Common myeloid progenitor, CD34-positive (primary cell): ENCODE measurements at regions not wholly inside any gene's neighbourhood (a gene's known extent, or its start where the extent isn't known, plus 50 kb on each side); places are given as distances from the start of the nearest gene placed in this dataset.
A peak's percentile ranks its signal among the peaks of the same experiment; 100 is the strongest.
"Not testable (repeated sequence)": the region's sequence is repeated elsewhere in the genome, so short reads cannot be mapped to it uniquely, and the experiment has no call there.

Source experiments
- CTCF ChIA-PET: fragments of 350-600 bp; sonication (Branson Sonifier 250); formaldehyde crosslinking; loops from one replicate; lab custom pipeline; 2021; ENCODE audit warnings: antibody characterized with exemption; lab: Charles Lee
- POLR2A ChIA-PET: fragments of 350-600 bp; sonication (Branson Sonifier 250); formaldehyde crosslinking; loops from one replicate; lab custom pipeline; 2021; ENCODE audit warnings: antibody characterized with exemption; lab: Charles Lee
- DNase-seq, 3 donors: peaks; one replicate each; pipeline versions ENCODE4 v3.0.0 to v3.0.0-alpha.2; 2013
- H3K27ac ChIP-seq, 2 experiments: 1 replicate in 1 of 2; 2 replicates in 1 of 2; pipeline ENCODE4 v1.7.0; 2013; ENCODE audit warnings: inconsistent platforms in 2 of 2, low read length in 2 of 2, mild to moderate bottlenecking in 2 of 2, low read depth in 1 of 2, moderate library complexity in 1 of 2; ENCODE audit not compliant: severe bottlenecking in 2 of 2, insufficient read depth in 1 of 2, poor library complexity in 1 of 2
- H3K27me3 ChIP-seq, 5 experiments: replicated peaks in 2 of 5; 1 replicate in 3 of 5; 2 replicates in 2 of 5; pipeline versions ENCODE4 v1.6.1 to v1.7.0; 2013; ENCODE audit warnings: low read length in 4 of 5, mild to moderate bottlenecking in 2 of 5, moderate library complexity in 2 of 5, inconsistent platforms in 1 of 5; ENCODE audit not compliant: insufficient read depth in 5 of 5, control insufficient read depth in 4 of 5
- H3K36me3 ChIP-seq, 4 experiments: 1 replicate in 2 of 4; 2 replicates in 2 of 4; pipeline versions ENCODE4 v1.6.1 to v1.7.0; 2013; ENCODE audit warnings: low read length in 3 of 4, control low read depth in 1 of 4, mild to moderate bottlenecking in 1 of 4; ENCODE audit not compliant: control insufficient read depth in 4 of 4, insufficient read depth in 4 of 4
- H3K4me1 ChIP-seq, 4 experiments: 1 replicate in 3 of 4; 2 replicates in 1 of 4; pipeline versions ENCODE4 v1.6.1 to v1.7.1; 2013; ENCODE audit warnings: low read length in 3 of 4, mild to moderate bottlenecking in 3 of 4, control low read depth in 1 of 4, inconsistent platforms in 1 of 4, moderate library complexity in 1 of 4; ENCODE audit not compliant: control insufficient read depth in 4 of 4, insufficient read depth in 4 of 4; ENCODE audit errors: control extremely low read depth in 1 of 4
- H3K4me3 ChIP-seq, 7 experiments: 1 replicate in 4 of 7; 2 replicates in 3 of 7; pipeline versions ENCODE4 v1.5.1 to v1.7.0; 2013; ENCODE audit warnings: mild to moderate bottlenecking in 7 of 7, low read length in 6 of 7, moderate library complexity in 6 of 7, inconsistent platforms in 2 of 7, low read depth in 2 of 7, control low read depth in 1 of 7; ENCODE audit not compliant: insufficient read depth in 4 of 7, control insufficient read depth in 1 of 7; ENCODE audit errors: extremely low read depth in 1 of 7
- H3K9me3 ChIP-seq, 5 experiments: 1 replicate in 4 of 5; 2 replicates in 1 of 5; pipeline versions ENCODE4 v1.6.1 to v1.7.1; 2013; ENCODE audit warnings: low read length in 4 of 5, mild to moderate bottlenecking in 2 of 5, inconsistent platforms in 1 of 5, low read depth in 1 of 5, moderate library complexity in 1 of 5; ENCODE audit not compliant: control insufficient read depth in 4 of 5, insufficient read depth in 2 of 5; ENCODE audit errors: control extremely low read depth in 1 of 5
- WGBS: methylation state at CpG from one replicate; pipeline ENCODE4 v1.1.5; 2013; ENCODE audit not compliant: insufficient coverage; 5-methylcytosine and 5-hydroxymethylcytosine counted together

GRCh38 chr3:177709470-177709869 lies 512.2 kb upstream of the TBL1XR1 start:
- H3K27ac ChIP-seq, H3K9me3 ChIP-seq, H3K27me3 ChIP-seq, H3K36me3 ChIP-seq, POLR2A ChIA-PET, H3K4me3 ChIP-seq, DNase-seq: not testable (repeated sequence)
- CTCF ChIA-PET, result interaction anchor here (1.4 kb wide), 1 partner anchor 19 kb away, joined by 4 read pairs; no protein-coding TSS in a partner anchor
- peaks cover 0 to 19% (median 1%) of the 10 kb centered on the region in 4 experiments for H3K4me1 ChIP-seq
- 100% methylated on average over 4 of the region's 7 CpGs for WGBS

GRCh38 chr3:177710506-177710905 lies 513.2 kb upstream of the TBL1XR1 start:
- Histone ChIP-seq H3K9me3 (no peaks in the 10 kb centered on the region), H3K4me3 (no peak overlapping the region), H3K27ac (no peak overlapping the region), H3K4me1 (peaks cover 4 to 27% (median 6%) of the 10 kb centered on the region in 4 experiments), H3K36me3 (no peaks in the 10 kb centered on the region), H3K27me3 (no peaks in the 10 kb centered on the region)
- no peak for DNase-seq
- ChIA-PET CTCF (interaction anchor here (1.4 kb wide), 1 partner anchor 20 kb away, joined by 4 read pairs; no protein-coding TSS in a partner anchor), POLR2A (no interaction called here)

GRCh38 chr3:177711637-177712036 lies 514.4 kb upstream of the TBL1XR1 start:
- ChIA-PET POLR2A (interaction anchor here (0.5 kb wide), 1 partner anchor 524 kb away, joined by 5 read pairs; no protein-coding TSS in a partner anchor), CTCF (no interaction called here)
- no peaks in the 10 kb centered on the region for H3K36me3 ChIP-seq
- no peaks in the 10 kb centered on the region for H3K9me3 ChIP-seq
- H3K4me1 ChIP-seq, result peaks cover 4 to 27% (median 6%) of the 10 kb centered on the region in 4 experiments
- 0% methylated on average over 1 of the region's 4 CpGs for WGBS
- H3K27ac ChIP-seq, result no peak overlapping the region
- H3K4me3 ChIP-seq, result no peak overlapping the region
- H3K27me3 ChIP-seq, result no peaks in the 10 kb centered on the region
- peak in 1 of 3 donors; percentile 39 for DNase-seq

- Histone ChIP-seq H3K9me3 (no peaks in the 10 kb centered on the region), H3K27ac (no peak overlapping the region), H3K4me1 (peaks cover 4 to 27% (median 6%) of the 10 kb centered on the region in 4 experiments), H3K36me3 (no peaks in the 10 kb centered on the region), H3K4me3 (no peak overlapping the region), H3K27me3 (no peaks in the 10 kb centered on the region)
- DNase-seq, result no peak
- WGBS, result no CpG with 5 or more reads among the region's 3 CpGs
- ChIA-PET CTCF (interaction anchor here (0.5 kb wide), 1 partner anchor 435 kb away, joined by 3 read pairs; no protein-coding TSS in a partner anchor), POLR2A (interaction anchor here (0.9 kb wide), 1 partner anchor 16 kb away, joined by 3 read pairs; no protein-coding TSS in a partner anchor)
Measured at GRCh38 chr3:177713928-177714900, 516.9 kb upstream of the TBL1XR1 start.

GRCh38 chr3:177714945-177715344 lies 517.7 kb upstream of the TBL1XR1 start:
- Histone ChIP-seq H3K27ac (no peak overlapping the region), H3K4me1 (peaks cover 4 to 27% (median 6%) of the 10 kb centered on the region in 4 experiments), H3K4me3 (no peak overlapping the region), H3K27me3 (no peaks in the 10 kb centered on the region), H3K9me3 (no peaks in the 10 kb centered on the region), H3K36me3 (no peaks in the 10 kb centered on the region)
- ChIA-PET CTCF (interaction anchor here (0.5 to 1.0 kb wide), 3 partner anchors 34 to 435 kb away, joined by 3 to 4 read pairs (median 3); no protein-coding TSS in a partner anchor), POLR2A (interaction anchor here (0.9 kb wide), 1 partner anchor 15 kb away, joined by 3 read pairs; no protein-coding TSS in a partner anchor)
- WGBS, result no CpG with 5 or more reads among the region's 3 CpGs
- peak; percentile 63 to 89 (median 84) for DNase-seq

- Histone ChIP-seq H3K9me3 (no peaks in the 10 kb centered on the region), H3K4me1 (peaks cover 4 to 27% (median 6%) of the 10 kb centered on the region in 4 experiments), H3K4me3 (no peak overlapping the region), H3K27me3 (no peaks in the 10 kb centered on the region), H3K27ac (no peak overlapping the region), H3K36me3 (no peaks in the 10 kb centered on the region)
- DNase-seq, result no peak
- WGBS, result 100% methylated on average over 1 of the region's 3 CpGs
- POLR2A ChIA-PET, result no interaction called here
- CTCF ChIA-PET, result no interaction called here
Measured at GRCh38 chr3:177715980-177716379, 518.7 kb upstream of the TBL1XR1 start.

GRCh38 chr3:177720927-177721326 lies 523.6 kb upstream of the TBL1XR1 start:
- H3K36me3 ChIP-seq, H3K4me3 ChIP-seq, H3K27ac ChIP-seq, CTCF ChIA-PET, H3K9me3 ChIP-seq, POLR2A ChIA-PET, DNase-seq, H3K27me3 ChIP-seq: not testable (repeated sequence)
- peaks cover 18 to 34% (median 30%) of the 10 kb centered on the region in 4 experiments for H3K4me1 ChIP-seq
- WGBS, result no CpG with 5 or more reads among the region's 3 CpGs
